GM19467 (cell line): ENCODE measurements at regions not wholly inside any gene's neighbourhood (a gene's known extent, or its start where the extent isn't known, plus 50 kb on each side); places are given as distances from the start of the nearest gene placed in this dataset.

Experiments
- ATAC-seq: cut with Tn5 transposase; IDR thresholded peaks from one replicate; pipeline ENCODE4 v1.9.1; 2021; ENCODE audit warnings: mild to moderate bottlenecking, moderate library complexity; ENCODE audit not compliant: unreplicated experiment

GRCh38 chrX:22650691-22651090, 349.1 kb upstream of the DDX53 start:
- no peak for ATAC-seq

GRCh38 chrX:22652596-22652995, 347.2 kb upstream of the DDX53 start:
- ATAC-seq, result no peak

GRCh38 chrX:22660756-22661155, 339.0 kb upstream of the DDX53 start:
- no peak for ATAC-seq

GRCh38 chrX:22662776-22663175, 337.0 kb upstream of the DDX53 start:
- ATAC-seq, result no peak

GRCh38 chrX:22664826-22665225, 334.9 kb upstream of the DDX53 start:
- no peak for ATAC-seq

GRCh38 chrX:22665818-22666217, 333.9 kb upstream of the DDX53 start:
- no peak for ATAC-seq

GRCh38 chrX:22666441-22666840, 333.3 kb upstream of the DDX53 start:
- no peak for ATAC-seq

- no peak for ATAC-seq
Measured at GRCh38 chrX:22674932-22675331, 324.8 kb upstream of the DDX53 start.

GRCh38 chrX:22686138-22686541, 313.6 kb upstream of the DDX53 start:
- ATAC-seq, result no peak

- no peak for ATAC-seq
Measured at GRCh38 chrX:22689290-22689689, 310.5 kb upstream of the DDX53 start.

GRCh38 chrX:22690116-22690515, 309.6 kb upstream of the DDX53 start:
- ATAC-seq, result no peak

GRCh38 chrX:22691966-22692565, 307.7 kb upstream of the DDX53 start:
- no peak for ATAC-seq

GRCh38 chrX:22698151-22698550, 301.6 kb upstream of the DDX53 start:
- ATAC-seq, result no peak

- no peak for ATAC-seq
Measured at GRCh38 chrX:22699581-22700091, 300.1 kb upstream of the DDX53 start.

- ATAC-seq, result no peak
Measured at GRCh38 chrX:22712942-22713341, 286.8 kb upstream of the DDX53 start.

GRCh38 chrX:22730542-22730941, 269.2 kb upstream of the DDX53 start:
- ATAC-seq, result no peak

- ATAC-seq, result no peak
Measured at GRCh38 chrX:22737541-22737940, 262.2 kb upstream of the DDX53 start.

- ATAC-seq, result no peak
Measured at GRCh38 chrX:22739276-22739675, 260.5 kb upstream of the DDX53 start.

- ATAC-seq, result no peak
Measured at GRCh38 chrX:22740836-22741235, 258.9 kb upstream of the DDX53 start.

GRCh38 chrX:22742174-22742573, 257.6 kb upstream of the DDX53 start:
- no peak for ATAC-seq

GRCh38 chrX:22746081-22746480, 253.7 kb upstream of the DDX53 start:
- no peak for ATAC-seq

GRCh38 chrX:22748093-22748999, 251.4 kb upstream of the DDX53 start:
- peak; percentile 95 for ATAC-seq
